A549 (cell line): ENCODE measurements at regions not wholly inside any gene's neighbourhood (a gene's known extent, or its start where the extent isn't known, plus 50 kb on each side); places are given as distances from the start of the nearest gene placed in this dataset.

ENCODE experiments used
- ATAC-seq, 2 experiments: fragments of 200-7000 bp in 1 of 2; fragments of >200 bp in 1 of 2; cut with Nextera tagmentation in 1 of 2; cut with Tn5 transposase in 1 of 2; 3 replicates each; pipeline versions ENCODE4 v1.8.0 to v1.9.1; 2018 to 2020; ENCODE audit warnings: mild to moderate bottlenecking in 1 of 2, moderate library complexity in 1 of 2
- CTCF ChIA-PET: fragments of 300-600 bp; sonication (Branson Sonifier 250); formaldehyde crosslinking; extraction: SDS; loops from one replicate; lab custom pipeline; 2021; ENCODE audit warnings: antibody characterized with exemption, inconsistent platforms; lab: Yijun Ruan, JAX
- POLR2A ChIA-PET: fragments of 350-600 bp; formaldehyde crosslinking; extraction: SDS; loops from one replicate; lab custom pipeline; 2021; ENCODE audit warnings: antibody characterized with exemption, inconsistent platforms; lab: Yijun Ruan, JAX
- DNase-seq, 2 experiments: peaks; one replicate each; pipeline versions ENCODE4 v3.0.0 to v3.0.0-alpha.2; 2011 to 2016; ENCODE audit warnings: low read depth in 1 of 2, low spot score in 1 of 2
- FAIRE-seq: peaks from 2 replicates; lab custom pipeline; 2011; peaks lifted over from hg19 to GRCh38; lab: Jason Lieb, UNC
- H3K27ac ChIP-seq, 2 experiments: fragments of >200 bp; sonication (Bioruptor Twin); formaldehyde crosslinking; 3 replicates each; pipeline ENCODE4 v1.5.1; 2016 to 2017
- H3K4me1 ChIP-seq: fragments of >200 bp; sonication (Bioruptor Twin); formaldehyde crosslinking; 3 replicates; pipeline ENCODE4 v1.6.1; 2016
- H3K4me2 ChIP-seq: fragments of >200 bp; sonication (Bioruptor Twin); formaldehyde crosslinking; 3 replicates; pipeline ENCODE4 v1.6.1; 2016
- H3K4me3 ChIP-seq: fragments of >200 bp; sonication (Bioruptor Twin); formaldehyde crosslinking; 3 replicates; pipeline ENCODE4 v1.5.1; 2016
- H3K9me3 ChIP-seq: fragments of >200 bp; sonication (Bioruptor Twin); formaldehyde crosslinking; 3 replicates; pipeline ENCODE4 v1.6.1; 2016
- CEBPB ChIP-seq, 2 experiments: fragments of >200 bp in 1 of 2; sonication (Bioruptor Twin) in 1 of 2; formaldehyde crosslinking in 1 of 2; IDR thresholded peaks; 2 replicates each; pipeline ENCODE4 v1.6.1; 2012 to 2016
- CTCF ChIP-seq: fragments of >200 bp; sonication (Bioruptor Twin); formaldehyde crosslinking; IDR thresholded peaks from 3 replicates; pipeline ENCODE4 v1.5.1; 2016
- FOSB ChIP-seq: fragments of 250-450 bp; sonication (Bioruptor Pico); IDR thresholded peaks from 2 replicates; pipeline ENCODE4 v1.5.0; 2020; ENCODE audit warnings: mild to moderate bottlenecking, moderate library complexity
- HEYL ChIP-seq: fragments of 250-450 bp; sonication (Bioruptor Pico); IDR thresholded peaks from 2 replicates; pipeline ENCODE4 v1.8.0; 2021; ENCODE audit warnings: mild to moderate bottlenecking, moderate library complexity
- MAX ChIP-seq: IDR thresholded peaks from 2 replicates; pipeline ENCODE4 v1.6.1; 2012
- NFE2L2 ChIP-seq: fragments of 150-350 bp; conservative IDR thresholded peaks from 2 replicates; pipeline ENCODE4 v1.6.1; 2014; ENCODE audit warnings: low read length
- PBX3 ChIP-seq: IDR thresholded peaks from 2 replicates; pipeline ENCODE4 v1.6.1; 2012
- POLR2A ChIP-seq: IDR thresholded peaks from 2 replicates; pipeline ENCODE4 v1.6.1; 2012; ENCODE audit warnings: mild to moderate bottlenecking, low read length
- REST ChIP-seq: fragments of 200-600 bp; sonication (generic); IDR thresholded peaks from 2 replicates; pipeline ENCODE4 v1.6.1; 2016; ENCODE audit warnings: antibody characterized with exemption, mild to moderate bottlenecking, moderate library complexity
- RFX5 ChIP-seq: fragments of 450-650 bp; IDR thresholded peaks from 2 replicates; pipeline ENCODE4 v1.7.1; 2014; ENCODE audit warnings: antibody characterized with exemption, mild to moderate bottlenecking, moderate library complexity
- SMC3 ChIP-seq: fragments of >200 bp; sonication (Bioruptor Twin); formaldehyde crosslinking; IDR thresholded peaks from 3 replicates; pipeline ENCODE4 v1.6.1; 2018; ENCODE audit warnings: inconsistent platforms
- TFCP2L1 ChIP-seq: fragments of 250-450 bp; sonication (Bioruptor Pico); IDR thresholded peaks from 2 replicates; pipeline ENCODE4 v1.5.0; 2021; ENCODE audit warnings: mild to moderate bottlenecking
- USF2 ChIP-seq: fragments of 450-650 bp; IDR thresholded peaks from 2 replicates; pipeline ENCODE4 v1.6.1; 2014; ENCODE audit warnings: antibody characterized with exemption
- whole genome bisulfite sequencing: methylation state at CpG from one replicate; pipeline ENCODE4 v1.1.6; 2017; ENCODE audit errors: missing lambda C conversion rate; 5-methylcytosine and 5-hydroxymethylcytosine counted together

DNA sequence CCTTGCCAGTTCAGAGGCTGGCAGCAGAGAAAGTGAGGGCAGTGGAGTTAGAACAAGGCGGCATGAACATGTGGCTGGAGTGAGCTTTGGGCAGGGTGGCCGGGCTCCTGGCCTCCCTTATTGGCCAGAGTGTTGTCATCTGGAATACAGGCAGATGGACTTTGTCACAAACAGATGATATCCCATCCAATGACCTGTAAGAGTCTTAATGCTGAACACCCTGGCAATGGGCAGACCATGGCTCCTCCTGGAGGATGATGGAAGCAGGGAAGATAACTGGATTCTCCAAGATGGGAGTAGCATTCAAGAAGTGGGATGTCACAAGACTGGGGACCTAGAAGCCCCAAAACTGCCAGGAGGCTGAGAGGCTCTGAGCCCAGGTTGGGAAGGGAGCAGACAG lies 242.1 kb downstream of the MAFB start:
- no peak for TF ChIP-seq NFE2L2
- no peak for TF ChIP-seq HEYL (CRISPR knock-in tag)
- TF ChIP-seq FOSB (CRISPR knock-in tag) = no peak
- no peaks in the 10 kb centered on the region for H3K4me1 ChIP-seq
- no peaks in the 10 kb centered on the region for H3K9me3 ChIP-seq
- ChIA-PET CTCF (interaction anchor here (0.7 kb wide), 1 partner anchor 10 kb away, joined by 3 read pairs; no protein-coding TSS in a partner anchor), POLR2A (no interaction called here)
- no peak overlapping the region for H3K4me2 ChIP-seq
- WGBS = 11% methylated on average over 2 of the region's 2 CpGs
- ATAC-seq (no peak), DNase-seq (no peak), FAIRE-seq (no peak)
- H3K4me3 ChIP-seq = no peak overlapping the region
- H3K27ac ChIP-seq = no peak overlapping the region

DNA sequence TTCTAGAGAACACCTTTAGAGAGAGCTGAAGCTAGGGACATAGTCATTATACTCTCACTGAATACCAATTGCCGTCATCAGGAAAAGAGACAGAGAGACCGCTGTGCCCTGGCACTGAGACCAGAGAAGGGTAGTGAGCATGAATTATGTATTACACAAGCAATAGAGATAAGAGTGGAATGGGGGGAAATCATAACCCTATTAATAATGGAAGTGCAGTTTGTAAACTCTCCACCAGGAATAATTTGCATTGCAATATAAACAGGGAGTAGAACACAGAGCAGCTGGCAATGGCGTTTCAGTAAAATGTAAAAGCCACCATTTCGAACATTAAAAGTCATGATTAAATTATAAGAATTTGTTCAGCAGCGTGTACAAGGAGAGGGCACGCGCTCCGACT lies 244.5 kb downstream of the MAFB start:
- ChIA-PET CTCF (interaction anchor here (1.8 kb wide), 1 partner anchor 245 kb away, joined by 5 read pairs; no protein-coding TSS in a partner anchor), POLR2A (no interaction called here)
- Histone ChIP-seq H3K4me2 (no peak overlapping the region), H3K4me3 (no peak overlapping the region), H3K4me1 (no peaks in the 10 kb centered on the region), H3K9me3 (no peaks in the 10 kb centered on the region), H3K27ac (no peak overlapping the region)
- 41% methylated on average over 8 of the region's 8 CpGs for WGBS
- no peak for ATAC-seq
- no peak for FAIRE-seq
- no peak for DNase-seq
- TF ChIP-seq POLR2A (no peak), REST (no peak), CTCF (no peak), PBX3 (no peak), MAX (no peak), USF2 (no peak), SMC3 (no peak), CEBPB (IDR thresholded peaks at IDR 0.05) (no peak), RFX5 (no peak)

- ATAC-seq (no peak), FAIRE-seq (no peak), DNase-seq (no peak)
- H3K4me3 ChIP-seq = no peak overlapping the region
- WGBS = 0% methylated on average over 5 of the region's 5 CpGs
- no peaks in the 10 kb centered on the region for H3K9me3 ChIP-seq
- H3K27ac ChIP-seq = no peak overlapping the region
- no peaks in the 10 kb centered on the region for H3K4me1 ChIP-seq
- POLR2A ChIA-PET = no interaction called here
- CTCF ChIA-PET = interaction anchor here (1.8 kb wide), 1 partner anchor 246 kb away, joined by 5 read pairs; no protein-coding TSS in a partner anchor
- H3K4me2 ChIP-seq = no peak overlapping the region
- TF ChIP-seq TFCP2L1 = no peak
- no peak for TF ChIP-seq NFE2L2
Measured at GRCh38 chr20:40443753-40444152, 245.3 kb downstream of the MAFB start.
